WTC11 (cell line): ENCODE measurements at regions not wholly inside any gene's neighbourhood (a gene's known extent, or its start where the extent isn't known, plus 50 kb on each side); places are given as distances from the start of the nearest gene placed in this dataset.

Experiments
- ATAC-seq: fragments of 200-7000 bp; cut with Tn5 transposase; 2 replicates; pipeline ENCODE4 v1.10.0; 2021; ENCODE audit warnings: mild to moderate bottlenecking, moderate library complexity
- CTCF ChIA-PET: fragments of 300-600 bp; sonication (Branson Sonifier 250); formaldehyde crosslinking; loops from one replicate; lab custom pipeline; 2021; ENCODE audit warnings: antibody characterized with exemption; lab: Charles Lee
- POLR2A ChIA-PET: fragments of 350-600 bp; sonication (Branson Sonifier 250); formaldehyde crosslinking; loops from one replicate; lab custom pipeline; 2021; ENCODE audit warnings: antibody characterized with exemption; lab: Charles Lee
- DNase-seq: peaks from one replicate; pipeline ENCODE4 v3.0.0; 2021; ENCODE audit warnings: low spot score
- H3K27ac Mint-ChIP-seq: 2 replicates; pipeline ENCODE4 v1.8.0; 2021; ENCODE audit warnings: mixed read lengths
- H3K27me3 Mint-ChIP-seq: 2 replicates; pipeline ENCODE4 v1.8.0; 2021; ENCODE audit warnings: low read depth, mild to moderate bottlenecking, moderate library complexity, mixed read lengths
- H3K36me3 Mint-ChIP-seq: 2 replicates; pipeline ENCODE4 v1.8.0; 2021; ENCODE audit warnings: mixed read lengths
- H3K4me1 Mint-ChIP-seq: 2 replicates; pipeline ENCODE4 v1.8.0; 2022; ENCODE audit warnings: mixed read lengths
- H3K4me3 Mint-ChIP-seq: 2 replicates; pipeline ENCODE4 v1.8.0; 2021; ENCODE audit warnings: mild to moderate bottlenecking, moderate library complexity, mixed read lengths
- H3K9me3 Mint-ChIP-seq: 2 replicates; pipeline ENCODE4 v1.8.0; 2021; ENCODE audit warnings: mixed read lengths
- CREB1 ChIP-seq: sonication (generic); formaldehyde crosslinking; IDR thresholded peaks from 2 replicates; pipeline ENCODE4 v1.8.0; 2023; ENCODE audit warnings: mild to moderate bottlenecking, missing genetic modification reagents
- JUN ChIP-seq: sonication (generic); formaldehyde crosslinking; IDR thresholded peaks from 2 replicates; pipeline ENCODE4 v1.8.0; 2023; ENCODE audit warnings: mild to moderate bottlenecking, missing genetic modification reagents
- MXD4 ChIP-seq: fragments of 250-450 bp; sonication (Bioruptor Pico); IDR thresholded peaks from 2 replicates; pipeline ENCODE4 v1.8.0; 2021; ENCODE audit warnings: mild to moderate bottlenecking, moderate library complexity, borderline replicate concordance
- OVOL2 ChIP-seq: fragments of 250-450 bp; sonication (Bioruptor Pico); IDR thresholded peaks from 2 replicates; pipeline ENCODE4 v1.9.0; 2021; ENCODE audit warnings: mild to moderate bottlenecking, borderline replicate concordance
- RELA ChIP-seq: sonication (generic); formaldehyde crosslinking; IDR thresholded peaks from 2 replicates; pipeline ENCODE4 v1.8.1; 2022; ENCODE audit warnings: missing genetic modification reagents, mild to moderate bottlenecking, borderline replicate concordance
- RORB ChIP-seq: fragments of 250-450 bp; sonication (Bioruptor Pico); IDR thresholded peaks from 2 replicates; pipeline ENCODE4 v1.9.0; 2021; ENCODE audit warnings: mild to moderate bottlenecking
- SMAD3 ChIP-seq: sonication (generic); formaldehyde crosslinking; IDR thresholded peaks from 2 replicates; pipeline ENCODE4 v1.8.0; 2022; ENCODE audit warnings: missing genetic modification reagents, mild to moderate bottlenecking, borderline replicate concordance
- SOX15 ChIP-seq: fragments of 250-450 bp; sonication (Bioruptor Pico); IDR thresholded peaks from 2 replicates; pipeline ENCODE4 v1.9.0; 2021; ENCODE audit warnings: mild to moderate bottlenecking
- TEAD4 ChIP-seq: sonication (generic); formaldehyde crosslinking; IDR thresholded peaks from 2 replicates; pipeline ENCODE4 v1.8.0; 2022; ENCODE audit warnings: mild to moderate bottlenecking, missing genetic modification reagents
- ZNF121 ChIP-seq: sonication (generic); formaldehyde crosslinking; IDR thresholded peaks from 2 replicates; pipeline ENCODE4 v1.8.0; 2023; ENCODE audit warnings: missing genetic modification reagents
- ZNF219 ChIP-seq: sonication (generic); formaldehyde crosslinking; IDR thresholded peaks from 2 replicates; pipeline ENCODE4 v1.8.0; 2023; ENCODE audit warnings: missing genetic modification reagents, mild to moderate bottlenecking, borderline replicate concordance
- ZNF671 ChIP-seq: fragments of 250-450 bp; sonication (Bioruptor Pico); IDR thresholded peaks from 2 replicates; pipeline ENCODE4 v1.8.0; 2021; ENCODE audit warnings: mild to moderate bottlenecking
- TF ChIP-seq, protein P1 (sequence below): sonication (generic); formaldehyde crosslinking; IDR thresholded peaks from 2 replicates; pipeline ENCODE4 v1.8.1; 2022; ENCODE audit warnings: missing genetic modification reagents, borderline replicate concordance
- TF ChIP-seq, protein P2 (sequence below): sonication (generic); formaldehyde crosslinking; IDR thresholded peaks from 2 replicates; pipeline ENCODE4 v1.8.1; 2023; ENCODE audit warnings: mild to moderate bottlenecking, missing genetic modification reagents
- TF ChIP-seq, protein P3 (sequence below): sonication (generic); formaldehyde crosslinking; IDR thresholded peaks from 2 replicates; pipeline ENCODE4 v1.8.0; 2022; ENCODE audit warnings: mild to moderate bottlenecking, missing genetic modification reagents
- TF ChIP-seq, protein P4 (sequence below): fragments of 200-600 bp; IDR thresholded peaks from 2 replicates; pipeline ENCODE4 v1.8.0; 2022; ENCODE audit warnings: antibody characterized with exemption
- TF ChIP-seq, protein P5 (sequence below): sonication (generic); formaldehyde crosslinking; conservative IDR thresholded peaks from 2 replicates; pipeline ENCODE4 v1.8.1; 2022; ENCODE audit warnings: mild to moderate bottlenecking, missing genetic modification reagents
- TF ChIP-seq, protein P6 (sequence below): sonication (generic); formaldehyde crosslinking; IDR thresholded peaks from 2 replicates; pipeline ENCODE4 v1.8.0; 2023; ENCODE audit warnings: missing genetic modification reagents, mild to moderate bottlenecking, borderline replicate concordance
- TF ChIP-seq, protein P7 (sequence below): sonication (generic); formaldehyde crosslinking; IDR thresholded peaks from 2 replicates; pipeline ENCODE4 v1.8.1; 2022; ENCODE audit warnings: low read depth, missing genetic modification reagents, borderline replicate concordance

DNA sequence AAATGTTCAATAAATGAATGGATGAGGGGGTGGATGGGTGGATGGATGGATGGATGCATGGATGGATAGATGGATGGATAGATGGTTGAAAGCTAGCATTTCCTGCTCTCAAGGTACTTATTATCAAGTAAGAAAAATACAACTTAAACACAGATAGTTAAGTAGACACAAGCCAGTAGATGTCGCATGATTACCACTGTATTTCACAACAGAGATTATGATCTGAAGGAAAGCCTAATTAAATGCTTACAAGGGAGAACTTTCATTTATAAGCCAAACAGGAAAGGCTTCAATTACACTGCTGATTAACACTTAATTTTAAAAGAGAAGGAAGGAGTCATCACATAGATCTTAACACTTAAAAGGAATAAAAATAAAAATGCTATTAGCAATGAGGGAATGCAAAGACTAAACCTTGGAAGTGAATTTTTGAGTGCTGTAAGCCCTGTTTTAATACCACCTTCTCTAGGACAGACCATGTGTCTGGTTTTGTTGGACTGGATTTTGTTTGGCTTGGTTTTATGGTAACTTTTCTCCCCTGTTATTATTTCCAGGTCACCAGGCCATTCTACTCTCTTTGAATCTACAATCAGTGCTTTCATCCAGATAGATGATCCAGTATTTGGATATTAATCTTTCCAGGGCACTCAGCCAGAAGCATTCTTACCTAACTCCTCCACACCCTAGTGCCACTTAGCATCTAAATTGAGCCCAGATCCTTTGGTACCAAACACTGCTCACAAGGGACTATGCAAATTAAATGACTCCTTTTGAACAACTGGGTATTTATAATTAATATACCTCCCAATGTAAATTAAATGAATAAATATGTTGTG, 75.5 kb upstream of the SLC39A8 start:
- Mint-ChIP-seq H3K4me3 (no peak overlapping the region), H3K4me1 (peaks cover 5% of the 10 kb centered on the region), H3K9me3 (peaks cover 18% of the 10 kb centered on the region), H3K27me3 (no peaks in the 10 kb centered on the region), H3K36me3 (peaks cover 5% of the 10 kb centered on the region; the same call in 1 of the 2 replicates), H3K27ac (no peak overlapping the region)
- POLR2A ChIA-PET, result no interaction called here
- TF ChIP-seq, protein P1, sequence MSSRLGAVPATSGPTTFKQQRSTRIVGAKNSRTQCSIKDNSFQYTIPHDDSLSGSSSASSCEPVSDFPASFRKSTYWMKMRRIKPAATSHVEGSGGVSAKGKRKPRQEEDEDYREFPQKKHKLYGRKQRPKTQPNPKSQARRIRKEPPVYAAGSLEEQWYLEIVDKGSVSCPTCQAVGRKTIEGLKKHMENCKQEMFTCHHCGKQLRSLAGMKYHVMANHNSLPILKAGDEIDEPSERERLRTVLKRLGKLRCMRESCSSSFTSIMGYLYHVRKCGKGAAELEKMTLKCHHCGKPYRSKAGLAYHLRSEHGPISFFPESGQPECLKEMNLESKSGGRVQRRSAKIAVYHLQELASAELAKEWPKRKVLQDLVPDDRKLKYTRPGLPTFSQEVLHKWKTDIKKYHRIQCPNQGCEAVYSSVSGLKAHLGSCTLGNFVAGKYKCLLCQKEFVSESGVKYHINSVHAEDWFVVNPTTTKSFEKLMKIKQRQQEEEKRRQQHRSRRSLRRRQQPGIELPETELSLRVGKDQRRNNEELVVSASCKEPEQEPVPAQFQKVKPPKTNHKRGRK (CRISPR knock-in tag), result no peak
- TF ChIP-seq ZNF671 (CRISPR knock-in tag) (no peak), JUN (CRISPR knock-in tag) (no peak), OVOL2 (CRISPR knock-in tag) (no peak), CREB1 (CRISPR knock-in tag) (no peak), SOX15 (no peak), SMAD3 (CRISPR knock-in tag) (no peak), MXD4 (no peak), TEAD4 (CRISPR knock-in tag) (no peak), ZNF219 (CRISPR knock-in tag) (no peak), RELA (no peak), RORB (no peak), ZNF121 (no peak)
- TF ChIP-seq, protein P2, sequence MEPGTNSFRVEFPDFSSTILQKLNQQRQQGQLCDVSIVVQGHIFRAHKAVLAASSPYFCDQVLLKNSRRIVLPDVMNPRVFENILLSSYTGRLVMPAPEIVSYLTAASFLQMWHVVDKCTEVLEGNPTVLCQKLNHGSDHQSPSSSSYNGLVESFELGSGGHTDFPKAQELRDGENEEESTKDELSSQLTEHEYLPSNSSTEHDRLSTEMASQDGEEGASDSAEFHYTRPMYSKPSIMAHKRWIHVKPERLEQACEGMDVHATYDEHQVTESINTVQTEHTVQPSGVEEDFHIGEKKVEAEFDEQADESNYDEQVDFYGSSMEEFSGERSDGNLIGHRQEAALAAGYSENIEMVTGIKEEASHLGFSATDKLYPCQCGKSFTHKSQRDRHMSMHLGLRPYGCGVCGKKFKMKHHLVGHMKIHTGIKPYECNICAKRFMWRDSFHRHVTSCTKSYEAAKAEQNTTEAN, result no peak
- TF ChIP-seq, protein P3, sequence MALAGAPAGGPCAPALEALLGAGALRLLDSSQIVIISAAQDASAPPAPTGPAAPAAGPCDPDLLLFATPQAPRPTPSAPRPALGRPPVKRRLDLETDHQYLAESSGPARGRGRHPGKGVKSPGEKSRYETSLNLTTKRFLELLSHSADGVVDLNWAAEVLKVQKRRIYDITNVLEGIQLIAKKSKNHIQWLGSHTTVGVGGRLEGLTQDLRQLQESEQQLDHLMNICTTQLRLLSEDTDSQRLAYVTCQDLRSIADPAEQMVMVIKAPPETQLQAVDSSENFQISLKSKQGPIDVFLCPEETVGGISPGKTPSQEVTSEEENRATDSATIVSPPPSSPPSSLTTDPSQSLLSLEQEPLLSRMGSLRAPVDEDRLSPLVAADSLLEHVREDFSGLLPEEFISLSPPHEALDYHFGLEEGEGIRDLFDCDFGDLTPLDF (CRISPR knock-in tag), result no peak
- TF ChIP-seq, protein P4, sequence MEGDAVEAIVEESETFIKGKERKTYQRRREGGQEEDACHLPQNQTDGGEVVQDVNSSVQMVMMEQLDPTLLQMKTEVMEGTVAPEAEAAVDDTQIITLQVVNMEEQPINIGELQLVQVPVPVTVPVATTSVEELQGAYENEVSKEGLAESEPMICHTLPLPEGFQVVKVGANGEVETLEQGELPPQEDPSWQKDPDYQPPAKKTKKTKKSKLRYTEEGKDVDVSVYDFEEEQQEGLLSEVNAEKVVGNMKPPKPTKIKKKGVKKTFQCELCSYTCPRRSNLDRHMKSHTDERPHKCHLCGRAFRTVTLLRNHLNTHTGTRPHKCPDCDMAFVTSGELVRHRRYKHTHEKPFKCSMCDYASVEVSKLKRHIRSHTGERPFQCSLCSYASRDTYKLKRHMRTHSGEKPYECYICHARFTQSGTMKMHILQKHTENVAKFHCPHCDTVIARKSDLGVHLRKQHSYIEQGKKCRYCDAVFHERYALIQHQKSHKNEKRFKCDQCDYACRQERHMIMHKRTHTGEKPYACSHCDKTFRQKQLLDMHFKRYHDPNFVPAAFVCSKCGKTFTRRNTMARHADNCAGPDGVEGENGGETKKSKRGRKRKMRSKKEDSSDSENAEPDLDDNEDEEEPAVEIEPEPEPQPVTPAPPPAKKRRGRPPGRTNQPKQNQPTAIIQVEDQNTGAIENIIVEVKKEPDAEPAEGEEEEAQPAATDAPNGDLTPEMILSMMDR, result no peak
- TF ChIP-seq, protein P5, sequence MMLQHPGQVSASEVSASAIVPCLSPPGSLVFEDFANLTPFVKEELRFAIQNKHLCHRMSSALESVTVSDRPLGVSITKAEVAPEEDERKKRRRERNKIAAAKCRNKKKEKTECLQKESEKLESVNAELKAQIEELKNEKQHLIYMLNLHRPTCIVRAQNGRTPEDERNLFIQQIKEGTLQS (CRISPR knock-in tag), result no peak
- TF ChIP-seq, protein P6, sequence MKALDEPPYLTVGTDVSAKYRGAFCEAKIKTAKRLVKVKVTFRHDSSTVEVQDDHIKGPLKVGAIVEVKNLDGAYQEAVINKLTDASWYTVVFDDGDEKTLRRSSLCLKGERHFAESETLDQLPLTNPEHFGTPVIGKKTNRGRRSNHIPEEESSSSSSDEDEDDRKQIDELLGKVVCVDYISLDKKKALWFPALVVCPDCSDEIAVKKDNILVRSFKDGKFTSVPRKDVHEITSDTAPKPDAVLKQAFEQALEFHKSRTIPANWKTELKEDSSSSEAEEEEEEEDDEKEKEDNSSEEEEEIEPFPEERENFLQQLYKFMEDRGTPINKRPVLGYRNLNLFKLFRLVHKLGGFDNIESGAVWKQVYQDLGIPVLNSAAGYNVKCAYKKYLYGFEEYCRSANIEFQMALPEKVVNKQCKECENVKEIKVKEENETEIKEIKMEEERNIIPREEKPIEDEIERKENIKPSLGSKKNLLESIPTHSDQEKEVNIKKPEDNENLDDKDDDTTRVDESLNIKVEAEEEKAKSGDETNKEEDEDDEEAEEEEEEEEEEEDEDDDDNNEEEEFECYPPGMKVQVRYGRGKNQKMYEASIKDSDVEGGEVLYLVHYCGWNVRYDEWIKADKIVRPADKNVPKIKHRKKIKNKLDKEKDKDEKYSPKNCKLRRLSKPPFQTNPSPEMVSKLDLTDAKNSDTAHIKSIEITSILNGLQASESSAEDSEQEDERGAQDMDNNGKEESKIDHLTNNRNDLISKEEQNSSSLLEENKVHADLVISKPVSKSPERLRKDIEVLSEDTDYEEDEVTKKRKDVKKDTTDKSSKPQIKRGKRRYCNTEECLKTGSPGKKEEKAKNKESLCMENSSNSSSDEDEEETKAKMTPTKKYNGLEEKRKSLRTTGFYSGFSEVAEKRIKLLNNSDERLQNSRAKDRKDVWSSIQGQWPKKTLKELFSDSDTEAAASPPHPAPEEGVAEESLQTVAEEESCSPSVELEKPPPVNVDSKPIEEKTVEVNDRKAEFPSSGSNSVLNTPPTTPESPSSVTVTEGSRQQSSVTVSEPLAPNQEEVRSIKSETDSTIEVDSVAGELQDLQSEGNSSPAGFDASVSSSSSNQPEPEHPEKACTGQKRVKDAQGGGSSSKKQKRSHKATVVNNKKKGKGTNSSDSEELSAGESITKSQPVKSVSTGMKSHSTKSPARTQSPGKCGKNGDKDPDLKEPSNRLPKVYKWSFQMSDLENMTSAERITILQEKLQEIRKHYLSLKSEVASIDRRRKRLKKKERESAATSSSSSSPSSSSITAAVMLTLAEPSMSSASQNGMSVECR (CRISPR knock-in tag), result no peak
- TF ChIP-seq, protein P7, sequence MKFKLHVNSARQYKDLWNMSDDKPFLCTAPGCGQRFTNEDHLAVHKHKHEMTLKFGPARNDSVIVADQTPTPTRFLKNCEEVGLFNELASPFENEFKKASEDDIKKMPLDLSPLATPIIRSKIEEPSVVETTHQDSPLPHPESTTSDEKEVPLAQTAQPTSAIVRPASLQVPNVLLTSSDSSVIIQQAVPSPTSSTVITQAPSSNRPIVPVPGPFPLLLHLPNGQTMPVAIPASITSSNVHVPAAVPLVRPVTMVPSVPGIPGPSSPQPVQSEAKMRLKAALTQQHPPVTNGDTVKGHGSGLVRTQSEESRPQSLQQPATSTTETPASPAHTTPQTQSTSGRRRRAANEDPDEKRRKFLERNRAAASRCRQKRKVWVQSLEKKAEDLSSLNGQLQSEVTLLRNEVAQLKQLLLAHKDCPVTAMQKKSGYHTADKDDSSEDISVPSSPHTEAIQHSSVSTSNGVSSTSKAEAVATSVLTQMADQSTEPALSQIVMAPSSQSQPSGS (CRISPR knock-in tag), result no peak
- ATAC-seq (no peak), DNase-seq (no peak)
- CTCF ChIA-PET, result interaction anchor here (1.4 kb wide), 1 partner anchor 10 kb away, joined by 10 read pairs; no protein-coding TSS in a partner anchor
